ENCODE measurements at regions not wholly inside any gene's neighbourhood (a gene's known extent, or its start where the extent isn't known, plus 50 kb on each side); places are given as distances from the start of the nearest gene placed in this dataset.

- no peak for TF ChIP-seq CTCF (IDR thresholded peaks at IDR 0.05)
- TF ChIP-seq POLR2A (IDR thresholded peaks at IDR 0.05): no peak
- intact Hi-C loops (cut with DNase I; ENCODE audit: low total_unique reads): no loop called here
- no peak overlapping the region for H3K4me3 ChIP-seq (ENCODE audit: low read depth, poor library complexity, severe bottlenecking)
- no peak for DNase-seq (ENCODE audit: low spot score in 2 of 2)
- WGBS, 2 donors: 80 to 81% methylated on average over 2 of the region's 2 CpGs
Observed at GRCh38 chr18:43501099-43501498, 223.8 kb upstream of the SYT4 start.

- no peak overlapping the region for H3K4me3 ChIP-seq (ENCODE audit: low read depth, poor library complexity, severe bottlenecking)
- DNase-seq (ENCODE audit: low spot score in 2 of 2): no peak
- intact Hi-C loops (cut with DNase I; ENCODE audit: low total_unique reads): no loop called here
- TF ChIP-seq CTCF (IDR thresholded peaks at IDR 0.05): no peak
- TF ChIP-seq POLR2A (IDR thresholded peaks at IDR 0.05): no peak
Observed at GRCh38 chr18:43506935-43507334, 229.6 kb upstream of the SYT4 start.

DNA sequence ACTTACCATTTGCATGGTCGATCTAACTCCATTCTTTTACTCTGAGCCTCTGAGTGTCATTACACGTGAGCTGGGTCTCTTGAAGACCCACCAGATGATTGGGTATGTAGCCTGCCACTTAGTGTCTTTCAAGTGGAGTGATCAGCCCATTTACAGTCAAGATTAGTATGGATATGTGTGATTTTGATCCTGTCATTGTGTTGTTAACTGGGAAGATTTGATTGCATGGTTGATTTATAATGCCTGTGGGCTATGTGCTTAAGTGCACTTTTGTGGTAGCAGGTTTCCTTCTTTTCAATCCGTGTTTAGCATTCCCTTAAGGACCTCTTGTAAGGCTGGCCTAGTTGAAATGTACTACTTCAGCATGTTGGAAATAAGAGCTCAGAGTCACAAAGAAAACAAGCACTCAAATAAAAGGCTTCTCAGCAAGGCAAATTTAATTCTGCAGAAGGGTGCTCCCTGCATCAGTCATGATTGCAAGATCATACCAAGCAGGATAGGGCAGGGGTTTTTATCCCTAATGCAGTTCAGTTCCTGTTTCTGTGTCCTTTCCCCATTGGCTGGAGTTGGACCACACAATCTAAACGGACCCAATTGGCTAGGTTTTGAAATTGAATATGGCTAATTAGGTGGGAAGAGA lies 230.7 kb upstream of the SYT4 start:
- no peak overlapping the region for H3K4me3 ChIP-seq (ENCODE audit: low read depth, poor library complexity, severe bottlenecking)
- intact Hi-C loops (cut with DNase I; ENCODE audit: low total_unique reads): no loop called here
- WGBS, 2 donors: 67 to 73% methylated on average over 4 of the region's 4 CpGs
- no peak for DNase-seq (ENCODE audit: low spot score in 2 of 2)
- TF ChIP-seq POLR2A (IDR thresholded peaks at IDR 0.05): no peak

DNA sequence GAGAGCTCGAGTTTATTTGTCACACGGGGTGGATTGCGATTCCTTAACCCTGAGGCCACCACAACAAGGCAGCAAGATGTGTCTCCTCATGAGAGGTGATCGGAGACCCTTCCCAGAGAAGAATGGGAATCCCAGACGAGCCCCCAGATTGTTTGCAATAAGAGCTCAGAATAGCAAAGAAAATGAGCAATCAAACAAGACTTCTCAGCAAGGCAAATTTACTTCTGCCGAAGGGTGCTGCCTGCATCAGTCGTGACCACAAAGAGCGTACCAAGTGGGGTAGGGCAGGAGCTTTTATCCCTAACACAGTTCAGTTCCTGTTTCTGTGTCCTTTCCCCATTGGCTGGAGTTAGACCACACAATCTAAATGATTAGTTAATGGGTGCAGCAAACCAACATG lies 237.5 kb upstream of the SYT4 start:
- no peak overlapping the region for H3K4me3 ChIP-seq (ENCODE audit: low read depth, poor library complexity, severe bottlenecking)
- DNase-seq (ENCODE audit: low spot score in 2 of 2): no peak
- WGBS, 2 donors: 86 to 88% methylated on average over 8 of the region's 8 CpGs
- TF ChIP-seq POLR2A (IDR thresholded peaks at IDR 0.05) (no peak), CTCF (IDR thresholded peaks at IDR 0.05) (no peak)
- intact Hi-C loops (cut with DNase I; ENCODE audit: low total_unique reads): no loop called here

DNA sequence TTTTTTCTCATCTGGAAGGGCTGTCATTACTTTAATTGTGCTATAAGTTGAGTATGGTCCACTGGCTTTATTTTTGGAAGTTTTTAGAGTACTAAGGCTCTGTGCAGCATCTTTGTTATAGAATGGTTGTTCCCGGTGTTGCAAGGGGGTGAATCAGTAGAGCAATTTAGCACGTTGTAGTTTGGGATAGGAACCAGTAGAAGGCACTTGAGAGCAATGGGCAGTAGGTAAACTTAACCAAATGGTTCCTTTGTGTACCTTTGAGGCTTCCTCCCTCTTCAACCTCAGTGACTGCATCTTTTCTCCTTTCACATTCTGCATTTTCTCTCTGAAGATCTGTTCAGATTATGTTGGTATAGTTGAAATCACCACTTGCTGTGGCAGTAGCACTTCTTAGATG lies 238.2 kb upstream of the SYT4 start:
- no peak overlapping the region for H3K4me3 ChIP-seq (ENCODE audit: low read depth, poor library complexity, severe bottlenecking)
- WGBS, 2 donors: 78 to 81% methylated on average over 2 of the region's 2 CpGs
- DNase-seq (ENCODE audit: low spot score in 2 of 2): no peak
- TF ChIP-seq CTCF (IDR thresholded peaks at IDR 0.05) (no peak), POLR2A (IDR thresholded peaks at IDR 0.05) (no peak)
- intact Hi-C loops (cut with DNase I; ENCODE audit: low total_unique reads): no loop called here

- no peak overlapping the region for H3K4me3 ChIP-seq (ENCODE audit: low read depth, poor library complexity, severe bottlenecking)
- intact Hi-C loops (cut with DNase I; ENCODE audit: low total_unique reads): no loop called here
- no peak for TF ChIP-seq CTCF (IDR thresholded peaks at IDR 0.05)
- TF ChIP-seq POLR2A (IDR thresholded peaks at IDR 0.05): no peak
- DNase-seq (ENCODE audit: low spot score in 2 of 2): no peak
Observed at GRCh38 chr18:43524260-43524659, 247.0 kb upstream of the SYT4 start.
